Endothelial cell of umbilical vein (primary cell): ENCODE measurements at regions not wholly inside any gene's neighbourhood (a gene's known extent, or its start where the extent isn't known, plus 50 kb on each side); places are given as distances from the start of the nearest gene placed in this dataset.

Source experiments
- BruUV-seq: library from RNA; stranded (reverse); fragments of 400-500 nt; replicated peaks from 2 replicates; lab custom pipeline; 2021; lab: Mats Ljungman, UMichigan
- CTCF ChIA-PET: fragments of 300-600, 350-600 bp; sonication (Branson Sonifier 250); formaldehyde crosslinking; loops from one replicate; lab custom pipeline; 2021; ENCODE audit warnings: antibody characterized with exemption, inconsistent platforms; lab: Charles Lee
- POLR2A ChIA-PET: fragments of 300-600, 350-600 bp; sonication (Branson Sonifier 250); formaldehyde crosslinking; loops from one replicate; lab custom pipeline; 2021; ENCODE audit warnings: antibody characterized with exemption, inconsistent platforms; lab: Charles Lee
- DNase-seq: peaks from one replicate; pipeline ENCODE4 v3.0.0-alpha.2; 2011; ENCODE audit warnings: low read depth, low spot score
- FAIRE-seq: peaks from 2 replicates; lab custom pipeline; 2011; peaks lifted over from hg19 to GRCh38; lab: Jason Lieb, UNC
- H2AFZ ChIP-seq: 2 replicates; pipeline ENCODE4 v1.6.0; 2012; ENCODE audit warnings: low read depth, low read length, control low read depth, inconsistent platforms
- H3K27ac ChIP-seq: 2 replicates; pipeline ENCODE4 v1.5.1; 2011; ENCODE audit warnings: low read depth, mild to moderate bottlenecking, control low read depth, low read length, moderate library complexity; ENCODE audit not compliant: insufficient read depth
- H3K27me3 ChIP-seq, 2 experiments: 2 replicates each; pipeline versions ENCODE4 v1.6.0 to v1.6.1; 2011; ENCODE audit warnings: low read length in 2 of 2, mixed read lengths in 1 of 2; ENCODE audit not compliant: control insufficient read depth in 2 of 2, insufficient read depth in 2 of 2
- H3K36me3 ChIP-seq, 2 experiments: 2 replicates in 1 of 2; 3 replicates in 1 of 2; pipeline ENCODE4 v1.5.1; 2011; ENCODE audit warnings: low read length in 2 of 2, mild to moderate bottlenecking in 1 of 2, moderate library complexity in 1 of 2; ENCODE audit not compliant: control insufficient read depth in 2 of 2, insufficient read depth in 2 of 2; ENCODE audit errors: extremely low read depth in 1 of 2
- H3K4me1 ChIP-seq: 3 replicates; pipeline ENCODE4 v1.5.1; 2011; ENCODE audit warnings: mild to moderate bottlenecking, low read length; ENCODE audit not compliant: control insufficient read depth, insufficient read depth; ENCODE audit errors: extremely low read depth
- H3K4me2 ChIP-seq: 2 replicates; pipeline ENCODE4 v1.6.1; 2011; ENCODE audit warnings: low read length, control low read depth, mixed read lengths; ENCODE audit not compliant: insufficient read depth
- H3K4me3 ChIP-seq, 3 experiments: fragments of 200-600 bp in 1 of 3; sonication (generic), shearing (Covaris generic) in 1 of 3; replicated peaks in 1 of 3; 2 replicates each; pipeline ENCODE4 v1.5.1; 2011 to 2016; ENCODE audit warnings: control low read depth in 3 of 3, low read length in 3 of 3, mild to moderate bottlenecking in 2 of 3, inconsistent platforms in 1 of 3, low read depth in 1 of 3, moderate library complexity in 1 of 3; ENCODE audit not compliant: insufficient read depth in 1 of 3
- H3K79me2 ChIP-seq: 2 replicates; pipeline ENCODE4 v1.6.0; 2012; ENCODE audit warnings: low read length, inconsistent platforms; ENCODE audit not compliant: control insufficient read depth, insufficient read depth
- H3K9ac ChIP-seq: replicated peaks from 2 replicates; pipeline ENCODE3; 2011; ENCODE audit warnings: low read length, control low read depth; ENCODE audit not compliant: insufficient read depth; ENCODE audit errors: extremely low read depth
- H3K9me1 ChIP-seq: replicated peaks from 3 replicates; pipeline ENCODE4 v1.6.0; 2011; ENCODE audit warnings: mild to moderate bottlenecking, low read length; ENCODE audit not compliant: control insufficient read depth, insufficient read depth; ENCODE audit errors: extremely low read depth
- H3K9me3 ChIP-seq: replicated peaks from 2 replicates; pipeline ENCODE4 v1.5.1; 2012; ENCODE audit warnings: low read length, inconsistent platforms; ENCODE audit not compliant: control insufficient read depth, insufficient read depth
- H4K20me1 ChIP-seq: replicated peaks from 2 replicates; pipeline ENCODE3; 2011; ENCODE audit warnings: mild to moderate bottlenecking, low read length; ENCODE audit not compliant: control insufficient read depth, insufficient read depth; ENCODE audit errors: extremely low read depth
- CTCF ChIP-seq, 2 donors: IDR thresholded peaks; 1 replicate in 1 of 2; 2 replicates in 1 of 2; pipeline ENCODE4 v1.5.1; 2011; ENCODE audit warnings: low read length in 2 of 2, mild to moderate bottlenecking in 2 of 2, moderate library complexity in 2 of 2, control low read depth in 1 of 2, inconsistent platforms in 1 of 2, low read depth in 1 of 2; ENCODE audit not compliant: insufficient read depth in 1 of 2; ENCODE audit errors: extremely low read depth in 1 of 2
- EZH2 ChIP-seq: IDR thresholded peaks from 2 replicates; pipeline ENCODE4 v1.6.1; 2012; ENCODE audit warnings: borderline replicate concordance, low read depth, mild to moderate bottlenecking, moderate library complexity, low read length, inconsistent platforms; ENCODE audit not compliant: severe bottlenecking
- FOS ChIP-seq: IDR thresholded peaks from 2 replicates; pipeline ENCODE4 v1.6.1; 2011; ENCODE audit warnings: mild to moderate bottlenecking, low read length, moderate library complexity, borderline replicate concordance; ENCODE audit not compliant: insufficient read depth
- GATA2 ChIP-seq: IDR thresholded peaks from 2 replicates; pipeline ENCODE4 v1.7.0; 2011; ENCODE audit warnings: low read depth, mild to moderate bottlenecking, moderate library complexity, mixed read lengths, low read length; ENCODE audit not compliant: insufficient read length, insufficient read depth
- JUN ChIP-seq: IDR thresholded peaks from 2 replicates; pipeline ENCODE4 v1.6.1; 2011; ENCODE audit warnings: borderline replicate concordance, low read depth; ENCODE audit not compliant: insufficient read length, insufficient read depth
- MAX ChIP-seq: IDR thresholded peaks from 2 replicates; pipeline ENCODE4 v1.6.1; 2011; ENCODE audit not compliant: insufficient read depth, insufficient read length
- MYC ChIP-seq: IDR thresholded peaks from one replicate; pipeline ENCODE4 v1.6.1; 2011; ENCODE audit warnings: mild to moderate bottlenecking, low read depth, low read length
- POLR2A ChIP-seq: IDR thresholded peaks from 2 replicates; pipeline ENCODE4 v1.6.1; 2012; ENCODE audit warnings: low read depth, mild to moderate bottlenecking, control low read depth, low read length
- POLR2AphosphoS5 ChIP-seq: IDR thresholded peaks from 2 replicates; pipeline ENCODE4 v1.6.1; 2012; ENCODE audit warnings: low read depth, mild to moderate bottlenecking, control low read depth, low read length, moderate library complexity; ENCODE audit not compliant: insufficient read depth
- dilution Hi-C: fragments of 300-500 bp; cut with MboI; formaldehyde crosslinking; loops from one replicate; pipeline ENCODE4 v1.15.0; 2019; ENCODE audit warnings: low sequenced_read_pairs; ENCODE audit not compliant: extremely low pct_ligation_motif_present
- intact Hi-C: fragments of 100-400 bp; cut with micrococcal nuclease; formaldehyde crosslinking; loops from one replicate; pipeline ENCODE4 v1.10.0; 2022

DNA sequence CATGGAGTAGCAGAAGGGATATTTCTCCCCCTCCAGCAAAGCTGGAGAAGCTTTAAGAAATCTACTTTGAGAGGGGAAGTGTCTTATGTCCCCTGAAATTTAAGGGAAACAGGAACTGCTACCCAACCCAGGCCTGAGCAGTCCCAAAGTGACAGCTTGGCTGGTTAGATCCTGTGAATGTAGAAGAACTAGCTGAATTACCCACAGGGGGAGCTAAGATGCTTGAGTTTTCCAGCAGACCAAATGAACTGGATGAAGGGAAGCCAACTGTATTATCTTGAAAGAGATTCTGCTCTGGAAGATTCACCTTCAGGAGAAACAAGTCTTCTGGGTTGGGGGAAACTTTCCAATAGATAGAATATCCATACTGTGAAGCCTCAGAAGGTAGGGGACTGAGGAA, 303.3 kb upstream of the MMS22L start:
- no peaks in the 10 kb centered on the region for H3K4me1 ChIP-seq
- FAIRE-seq (no peak), DNase-seq (no peak)
- intact Hi-C loops (no loop called here), dilution Hi-C loops (no loop called here)
- H3K4me3 ChIP-seq = no peak overlapping the region
- no peaks in the 10 kb centered on the region for H3K27me3 ChIP-seq
- ChIA-PET CTCF (no interaction called here), POLR2A (no interaction called here)
- H3K36me3 ChIP-seq = no peaks in the 10 kb centered on the region
- TF ChIP-seq MYC (no peak), EZH2 (no peak), CTCF (IDR thresholded peaks at IDR 0.05; ENCODE audit: extremely low read depth in 1 of 2, insufficient read depth in 1 of 2, low read depth in 1 of 2, low read length in 2 of 2) (no peak), JUN (no peak), POLR2AphosphoS5 (no peak), MAX (no peak), FOS (no peak), POLR2A (no peak), GATA2 (no peak)
- H2AFZ ChIP-seq = no peak overlapping the region
- no peaks in the 10 kb centered on the region for H3K9me1 ChIP-seq
- H3K9ac ChIP-seq = no peak overlapping the region
- no peaks in the 10 kb centered on the region for H3K79me2 ChIP-seq
- BruUV-seq = no TSS peak
- H4K20me1 ChIP-seq = no peaks in the 10 kb centered on the region
- no peak overlapping the region for H3K4me2 ChIP-seq
- no peak overlapping the region for H3K27ac ChIP-seq
- no peaks in the 10 kb centered on the region for H3K9me3 ChIP-seq
